K562 (cell line): ENCODE measurements at regions not wholly inside any gene's neighbourhood (a gene's known extent, or its start where the extent isn't known, plus 50 kb on each side); places are given as distances from the start of the nearest gene placed in this dataset.

Source experiments
- ATAC-seq: fragments of 200-7000 bp; cut with Tn5 transposase; 3 replicates; pipeline ENCODE4 v1.9.1; 2020; ENCODE audit warnings: moderate library complexity
- BruUV-seq: library from RNA; stranded (reverse); fragments of 400-500 nt; replicated peaks from 2 replicates; lab custom pipeline; 2021; lab: Mats Ljungman, UMichigan
- CTCF ChIA-PET: fragments of 300-600 bp; formaldehyde crosslinking; extraction: SDS; loops from one replicate; lab custom pipeline; 2021; ENCODE audit warnings: low intra/inter-chr PET ratio; lab: Yijun Ruan, JAX
- POLR2A ChIA-PET: fragments of 300-600, 350-650 bp; sonication (Branson Sonifier 250); formaldehyde crosslinking; extraction: SDS; loops from one replicate; lab custom pipeline; 2021; ENCODE audit warnings: antibody characterized with exemption, inconsistent platforms; lab: Yijun Ruan, JAX
- DNase-seq, 4 experiments: peaks; one replicate each; pipeline versions ENCODE4 v3.0.0 to v3.0.0-alpha.2; 2011 to 2018; ENCODE audit warnings: low spot score in 3 of 4, mixed read lengths in 3 of 4; ENCODE audit errors: extremely low read depth in 1 of 4
- FAIRE-seq: peaks from 2 replicates; lab custom pipeline; 2011; peaks lifted over from hg19 to GRCh38; lab: Jason Lieb, UNC
- H2AFZ ChIP-seq: 2 replicates; pipeline ENCODE4 v1.6.0; 2011; ENCODE audit warnings: low read depth, low read length, control low read depth, inconsistent platforms
- H3K27ac ChIP-seq: fragments of 200-600 bp; 3 replicates; pipeline ENCODE4 v1.8.0; 2011; ENCODE audit warnings: low read depth, mild to moderate bottlenecking, control low read depth, inconsistent platforms, low read length, moderate library complexity, mixed read lengths; ENCODE audit errors: extremely low read depth
- H3K27me3 ChIP-seq, 2 experiments: fragments of 300-600 bp in 1 of 2; 2 replicates in 1 of 2; 3 replicates in 1 of 2; pipeline versions ENCODE4 v1.6.0 to v1.8.0; 2011; ENCODE audit warnings: inconsistent platforms in 2 of 2, low read length in 2 of 2, mild to moderate bottlenecking in 1 of 2, mixed read lengths in 1 of 2, moderate library complexity in 1 of 2; ENCODE audit not compliant: control insufficient read depth in 2 of 2, insufficient read depth in 2 of 2
- H3K36me3 ChIP-seq: fragments of 300-600 bp; 3 replicates; pipeline ENCODE4 v1.8.0; 2011; ENCODE audit warnings: mild to moderate bottlenecking, low read length, inconsistent platforms; ENCODE audit not compliant: control insufficient read depth, insufficient read depth
- H3K4me1 ChIP-seq, 2 experiments: fragments of 200-600 bp in 1 of 2; replicated peaks in 1 of 2; 2 replicates in 1 of 2; 3 replicates in 1 of 2; pipeline versions ENCODE4 v1.5.1 to v1.8.0; 2011; ENCODE audit warnings: inconsistent platforms in 2 of 2, low read length in 2 of 2, mild to moderate bottlenecking in 1 of 2, mixed read lengths in 1 of 2, moderate library complexity in 1 of 2; ENCODE audit not compliant: control insufficient read depth in 2 of 2, insufficient read depth in 2 of 2
- H3K4me2 ChIP-seq: 2 replicates; pipeline ENCODE4 v1.6.1; 2011; ENCODE audit warnings: low read length, control low read depth, inconsistent platforms, mixed read lengths; ENCODE audit not compliant: insufficient read depth
- H3K4me3 ChIP-seq: fragments of 200-600 bp; sonication (generic), shearing (Covaris generic); 2 replicates; pipeline ENCODE4 v1.5.1; 2016; ENCODE audit warnings: control low read depth, inconsistent platforms
- H3K79me2 ChIP-seq: fragments of 200-600 bp; 3 replicates; pipeline ENCODE4 v1.8.0; 2011; ENCODE audit warnings: low read length, inconsistent platforms; ENCODE audit not compliant: control insufficient read depth, insufficient read depth
- H3K9ac ChIP-seq, 2 experiments: 2 replicates each; pipeline versions ENCODE4 v1.6.0 to v1.6.1; 2011; ENCODE audit warnings: low read depth in 2 of 2, low read length in 2 of 2, control low read depth in 1 of 2, inconsistent platforms in 1 of 2, mild to moderate bottlenecking in 1 of 2, mixed read lengths in 1 of 2; ENCODE audit not compliant: insufficient read depth in 1 of 2
- H3K9me1 ChIP-seq: one replicate; pipeline ENCODE4 v1.6.0; 2011; ENCODE audit warnings: inconsistent platforms, mild to moderate bottlenecking, low read length, moderate library complexity; ENCODE audit not compliant: control insufficient read depth, insufficient read depth
- H3K9me3 ChIP-seq: replicated peaks from 2 replicates; pipeline ENCODE4 v1.5.1; 2011; ENCODE audit warnings: low read depth, low read length, inconsistent platforms; ENCODE audit not compliant: control insufficient read depth, insufficient read depth
- H4K20me1 ChIP-seq: replicated peaks from 2 replicates; pipeline ENCODE4 v1.6.1; 2011; ENCODE audit warnings: low read length, inconsistent platforms, mixed read lengths; ENCODE audit not compliant: control insufficient read depth, insufficient read depth
- BDP1 ChIP-seq: IDR thresholded peaks from 3 replicates; pipeline ENCODE4 v1.6.1; 2011; ENCODE audit not compliant: insufficient read length, insufficient read depth
- CBX3 ChIP-seq, 2 experiments: IDR thresholded peaks; 1 replicate in 1 of 2; 2 replicates in 1 of 2; pipeline ENCODE4 v1.6.1; 2012; ENCODE audit warnings: inconsistent platforms in 2 of 2, low read length in 2 of 2, borderline replicate concordance in 1 of 2, control low read depth in 1 of 2
- CCAR2 ChIP-seq: fragments of 200-400 bp; formaldehyde crosslinking; IDR thresholded peaks from 2 replicates; pipeline ENCODE4 v1.6.1; 2017; ENCODE audit warnings: mild to moderate bottlenecking, low read depth, low read length
- FOXA3 ChIP-seq, 2 experiments: fragments of 450-650 bp in 1 of 2; sonication (generic) in 1 of 2; formaldehyde crosslinking; IDR thresholded peaks in 1 of 2; conservative IDR thresholded peaks in 1 of 2; 2 replicates each; pipeline versions ENCODE4 v1.4.0 to v1.8.0; 2020 to 2022; ENCODE audit warnings: mild to moderate bottlenecking in 2 of 2, missing genetic modification reagents in 1 of 2
- FOXJ2 ChIP-seq: fragments of 200-800 bp; sonication (Bioruptor generic); IDR thresholded peaks from 2 replicates; pipeline ENCODE4 v1.6.1; 2016; ENCODE audit warnings: missing genetic modification characterization, missing compliant biosample characterization
- FOXP4 ChIP-seq: sonication (generic); formaldehyde crosslinking; IDR thresholded peaks from 2 replicates; pipeline ENCODE4 v1.8.0; 2022; ENCODE audit warnings: mild to moderate bottlenecking, missing genetic modification reagents, borderline replicate concordance
- GTF2B ChIP-seq: IDR thresholded peaks from 2 replicates; pipeline ENCODE4 v1.6.1; 2011; ENCODE audit not compliant: insufficient read length; ENCODE audit errors: extremely low read depth
- MCM5 ChIP-seq: fragments of 450-650 bp; IDR thresholded peaks from 2 replicates; pipeline ENCODE4 v1.6.1; 2016; ENCODE audit warnings: low read depth
- NCOR1 ChIP-seq: fragments of 450-650 bp; IDR thresholded peaks from 2 replicates; pipeline ENCODE4 v1.6.1; 2016; ENCODE audit warnings: mild to moderate bottlenecking, moderate library complexity
- POU5F1 ChIP-seq: fragments of 150-350 bp; IDR thresholded peaks from 2 replicates; pipeline ENCODE4 v1.6.1; 2014; ENCODE audit warnings: borderline replicate concordance, low read length, low read depth, mild to moderate bottlenecking; ENCODE audit not compliant: partially characterized antibody
- RB1 ChIP-seq: fragments of 450-650 bp; IDR thresholded peaks from 2 replicates; pipeline ENCODE4 v1.6.1; 2017; ENCODE audit warnings: low read depth, mild to moderate bottlenecking
- RFX1 ChIP-seq: fragments of 450-650 bp; IDR thresholded peaks from 2 replicates; pipeline ENCODE4 v1.6.1; 2016; ENCODE audit warnings: mild to moderate bottlenecking, moderate library complexity
- TOE1 ChIP-seq, 2 experiments: fragments of 450-650 bp in 1 of 2; sonication (generic) in 1 of 2; formaldehyde crosslinking in 1 of 2; IDR thresholded peaks; 2 replicates each; pipeline versions ENCODE4 v1.7.1 to v1.8.0; 2016 to 2022; ENCODE audit warnings: borderline replicate concordance in 2 of 2, mild to moderate bottlenecking in 2 of 2, antibody characterized with exemption in 1 of 2, inconsistent platforms in 1 of 2, low read depth in 1 of 2, missing genetic modification reagents in 1 of 2, moderate library complexity in 1 of 2
- XRCC5 ChIP-seq: fragments of 200-400 bp; formaldehyde crosslinking; IDR thresholded peaks from 2 replicates; pipeline ENCODE4 v1.6.1; 2017; ENCODE audit warnings: low read depth, mild to moderate bottlenecking, low read length
- ZNF3 ChIP-seq: fragments of 250-450 bp; sonication (Bioruptor Pico); IDR thresholded peaks from 2 replicates; pipeline ENCODE4 v1.5.0; 2021; ENCODE audit warnings: mild to moderate bottlenecking, moderate library complexity
- WGBS: fragments of 100-300 bp; shearing (Covaris generic); methylation state at CpG from one replicate; pipeline ENCODE4 v1.1.6; 2016; ENCODE audit warnings: low coverage, mixed read lengths; ENCODE audit not compliant: insufficient coverage; ENCODE audit errors: missing lambda C conversion rate; 5-methylcytosine and 5-hydroxymethylcytosine counted together
- in situ Hi-C: fragments of 300-500 bp; cut with MboI; formaldehyde crosslinking; loops from 4 replicates; pipeline ENCODE4 v1.15.0; 2018; ENCODE audit warnings: inconsistent platforms, mixed read lengths
- intact Hi-C: fragments of 100-400 bp; cut with micrococcal nuclease; formaldehyde crosslinking; loops from 2 replicates; pipeline ENCODE4 v1.14.2; 2022

GRCh38 chr12:5102261-5102789 is 58.6 kb downstream of the KCNA5 start:
- POLR2A ChIA-PET: no interaction called here
- no peaks in the 10 kb centered on the region; a peak in 1 of 5 replicates for H3K27me3 ChIP-seq
- BruUV-seq: no TSS peak
- 0% methylated on average over 5 of the region's 5 CpGs for WGBS
- H4K20me1 ChIP-seq: no peaks in the 10 kb centered on the region
- no peak for DNase-seq
- H3K36me3 ChIP-seq: no peaks in the 10 kb centered on the region
- no peaks in the 10 kb centered on the region for H3K9me1 ChIP-seq
- in situ Hi-C loops: no loop called here
- no peaks in the 10 kb centered on the region for H3K9me3 ChIP-seq
- ATAC-seq: no peak
- H3K4me1 ChIP-seq: no peaks in the 10 kb centered on the region
- TF ChIP-seq ZNF3 (CRISPR knock-in tag) (no peak), TOE1 (IDR thresholded peaks at IDR 0.05; ENCODE audit: borderline replicate concordance) (no peak), TOE1 (CRISPR knock-in tag; IDR thresholded peaks at IDR 0.05; ENCODE audit: borderline replicate concordance, low read depth) (no peak), MCM5 (no peak), CCAR2 (no peak), FOXJ2 (tag) (no peak), NCOR1 (no peak)
- TF ChIP-seq, all 486 proteins: peak for 0
- H3K4me3 ChIP-seq: no peak overlapping the region
- H3K4me2 ChIP-seq: no peak overlapping the region
- FAIRE-seq: no peak
- H2AFZ ChIP-seq: no peak overlapping the region
- H3K79me2 ChIP-seq: no peaks in the 10 kb centered on the region
- no peak overlapping the region for H3K27ac ChIP-seq
- intact Hi-C loops: no loop called here
- CTCF ChIA-PET: no interaction called here
- no peak overlapping the region for H3K9ac ChIP-seq

- no peak for FAIRE-seq
- Histone ChIP-seq H3K9me1 (no peaks in the 10 kb centered on the region), H3K9ac (no peak overlapping the region), H3K79me2 (no peaks in the 10 kb centered on the region), H3K27ac (no peak overlapping the region), H4K20me1 (no peaks in the 10 kb centered on the region), H3K27me3 (no peaks in the 10 kb centered on the region; a peak in 1 of 5 replicates), H3K36me3 (no peaks in the 10 kb centered on the region), H3K9me3 (no peaks in the 10 kb centered on the region), H3K4me1 (no peaks in the 10 kb centered on the region), H3K4me3 (no peak overlapping the region), H2AFZ (no peak overlapping the region), H3K4me2 (no peak overlapping the region)
- ChIA-PET CTCF (no interaction called here), POLR2A (no interaction called here)
- no TSS peak for BruUV-seq
- no peak for DNase-seq
- WGBS: 0% methylated on average over 1 of the region's 1 CpG
- intact Hi-C loops (no loop called here), in situ Hi-C loops (no loop called here)
- no peak for ATAC-seq
- TF ChIP-seq FOXP4 (CRISPR knock-in tag) (no peak), POU5F1 (no peak), GTF2B (no peak), BDP1 (no peak), XRCC5 (no peak), RFX1 (no peak), FOXA3 (CRISPR knock-in tag; conservative IDR thresholded peaks at IDR 0.05 in 1 of 2, IDR thresholded peaks at IDR 0.05 in 1 of 2) (no peak), CBX3 (IDR thresholded peaks at IDR 0.05; ENCODE audit: borderline replicate concordance in 1 of 2, low read length in 2 of 2) (no peak), RB1 (no peak)
Observed at GRCh38 chr12:5102806-5103205, 59.1 kb downstream of the KCNA5 start.
